ENCODE measurements at regions not wholly inside any gene's neighbourhood (a gene's known extent, or its start where the extent isn't known, plus 50 kb on each side); places are given as distances from the start of the nearest gene placed in this dataset.

DNA sequence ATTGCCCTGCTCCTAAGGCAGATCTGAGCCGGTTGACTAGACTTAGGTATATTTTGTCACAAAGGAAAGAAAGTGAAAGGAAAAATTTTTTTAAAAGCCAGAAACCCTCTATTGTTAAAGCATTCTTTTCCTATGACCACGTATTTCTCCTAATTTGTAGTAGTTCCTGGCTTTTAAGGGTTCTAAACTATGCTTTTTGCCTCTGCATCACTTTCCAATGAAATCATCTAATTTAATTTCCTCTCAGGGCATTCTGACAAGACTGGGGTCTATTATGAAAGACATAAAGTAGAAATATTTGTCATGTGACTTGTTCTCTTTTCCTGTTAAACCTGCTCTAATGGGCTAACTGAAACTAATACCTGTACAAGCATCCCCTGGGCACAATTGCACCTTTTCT lies 233.0 kb upstream of the PRR20A start:
- no peaks in the 10 kb centered on the region for H3K36me3 ChIP-seq (ENCODE audit: insufficient read depth, low read length)
- POLR2A ChIA-PET: no interaction called here

GRCh38 chr13:56909896-56910600 lies 230.7 kb upstream of the PRR20A start:
- ChIA-PET POLR2A (no interaction called here), CTCF (ENCODE audit: unreplicated experiment) (no interaction called here)
- no peaks in the 10 kb centered on the region for H3K9me3 ChIP-seq (ENCODE audit: low read length)
- no peaks in the 10 kb centered on the region for H3K4me1 ChIP-seq (ENCODE audit: insufficient read depth, low read length, poor library complexity, severe bottlenecking)
- H3K79me2 ChIP-seq (ENCODE audit: insufficient read depth, low read depth, low read length): no peaks in the 10 kb centered on the region
- no peaks in the 10 kb centered on the region for H3K9me2 ChIP-seq (ENCODE audit: insufficient read depth, low read length)
- DNase-seq (ENCODE audit: low spot score): no peak
- H2AFZ ChIP-seq (ENCODE audit: low read length): no peak overlapping the region
- no peaks in the 10 kb centered on the region for H3K36me3 ChIP-seq (ENCODE audit: insufficient read depth, low read length)
- H3K27ac ChIP-seq (ENCODE audit: low read depth, low read length, poor library complexity, severe bottlenecking): no peak overlapping the region
- H3K4me3 ChIP-seq (ENCODE audit: low read depth, low read length, poor library complexity, severe bottlenecking): no peak overlapping the region
- no peak for TF ChIP-seq CTCF (conservative IDR thresholded peaks at IDR 0.05; ENCODE audit: low read length)
- H4K20me1 ChIP-seq (ENCODE audit: insufficient read depth, low read length): no peaks in the 10 kb centered on the region
- no peak overlapping the region for H3K4me2 ChIP-seq (ENCODE audit: low read length)
- no TSS peak for BruUV-seq (replicated peaks)
- intact Hi-C loops (cut with micrococcal nuclease; ENCODE audit: unreplicated experiment): no loop called here

More for the DNA sequence above, 233.0 kb upstream of the PRR20A start:
- Histone ChIP-seq H3K9me3 (ENCODE audit: low read length) (no peaks in the 10 kb centered on the region), H3K4me1 (ENCODE audit: insufficient read depth, low read length, poor library complexity, severe bottlenecking) (no peaks in the 10 kb centered on the region), H2AFZ (ENCODE audit: low read length) (no peak overlapping the region), H3K4me2 (ENCODE audit: low read length) (no peak overlapping the region), H4K20me1 (ENCODE audit: insufficient read depth, low read length) (no peaks in the 10 kb centered on the region), H3K27ac (ENCODE audit: low read depth, low read length, poor library complexity, severe bottlenecking) (no peak overlapping the region), H3K9me2 (ENCODE audit: insufficient read depth, low read length) (no peaks in the 10 kb centered on the region), H3K79me2 (ENCODE audit: insufficient read depth, low read depth, low read length) (no peaks in the 10 kb centered on the region), H3K4me3 (ENCODE audit: low read depth, low read length, poor library complexity, severe bottlenecking) (no peak overlapping the region)
- BruUV-seq (replicated peaks): no TSS peak
- intact Hi-C loops (cut with micrococcal nuclease; ENCODE audit: unreplicated experiment): no loop called here
- DNase-seq (ENCODE audit: low spot score): no peak
- CTCF ChIA-PET (ENCODE audit: unreplicated experiment): no interaction called here
- TF ChIP-seq CTCF (conservative IDR thresholded peaks at IDR 0.05; ENCODE audit: low read length) (no peak), EZH2phosphoT487 (IDR thresholded peaks at IDR 0.05; ENCODE audit: borderline replicate concordance, low read depth, low read length) (no peak)

- TF ChIP-seq EZH2phosphoT487 (IDR thresholded peaks at IDR 0.05; ENCODE audit: borderline replicate concordance, low read depth, low read length): no peak
- TF ChIP-seq CTCF (conservative IDR thresholded peaks at IDR 0.05; ENCODE audit: low read length): no peak
- H3K4me1 ChIP-seq (ENCODE audit: insufficient read depth, low read length, poor library complexity, severe bottlenecking): no peaks in the 10 kb centered on the region
- no peaks in the 10 kb centered on the region for H3K9me2 ChIP-seq (ENCODE audit: insufficient read depth, low read length)
- H3K27ac ChIP-seq (ENCODE audit: low read depth, low read length, poor library complexity, severe bottlenecking): no peak overlapping the region
- BruUV-seq (replicated peaks): no TSS peak
- H3K36me3 ChIP-seq (ENCODE audit: insufficient read depth, low read length): no peaks in the 10 kb centered on the region
- POLR2A ChIA-PET: interaction anchor here (0.6 kb wide), 1 partner anchor 19 kb away, joined by 3 read pairs; no protein-coding TSS in a partner anchor
- H3K9me3 ChIP-seq (ENCODE audit: low read length): no peaks in the 10 kb centered on the region
- H3K79me2 ChIP-seq (ENCODE audit: insufficient read depth, low read depth, low read length): no peaks in the 10 kb centered on the region
- H4K20me1 ChIP-seq (ENCODE audit: insufficient read depth, low read length): no peaks in the 10 kb centered on the region
- no peak overlapping the region for H2AFZ ChIP-seq (ENCODE audit: low read length)
- intact Hi-C loops (cut with micrococcal nuclease; ENCODE audit: unreplicated experiment): no loop called here
- DNase-seq (ENCODE audit: low spot score): no peak
- CTCF ChIA-PET (ENCODE audit: unreplicated experiment): no interaction called here
- H3K4me3 ChIP-seq (ENCODE audit: low read depth, low read length, poor library complexity, severe bottlenecking): no peak overlapping the region
- no peak overlapping the region for H3K4me2 ChIP-seq (ENCODE audit: low read length)
Observed at GRCh38 chr13:56917966-56918365, 222.8 kb upstream of the PRR20A start.
